ENCODE measurements at regions not wholly inside any gene's neighbourhood (a gene's known extent, or its start where the extent isn't known, plus 50 kb on each side); places are given as distances from the start of the nearest gene placed in this dataset.

DNA sequence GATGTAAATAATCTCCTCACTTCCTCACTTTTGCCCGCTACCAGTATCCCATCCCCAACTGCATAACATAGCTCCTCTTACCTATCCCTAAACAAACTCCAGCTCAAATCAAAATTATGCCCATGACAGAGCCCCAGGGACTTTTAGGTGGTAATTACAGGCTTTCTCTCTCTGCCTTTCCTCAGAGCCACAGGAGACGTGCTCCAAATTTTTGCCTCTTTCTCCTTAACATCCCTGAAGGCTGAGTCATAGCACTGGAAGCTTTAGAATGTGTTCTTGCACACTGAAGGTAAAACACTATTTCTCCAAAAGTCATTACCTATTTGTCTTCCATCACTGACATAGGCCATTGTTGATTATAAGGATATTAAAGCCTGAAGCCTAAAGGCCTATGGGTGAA, 263.5 kb upstream of the PLD5 start:
- DNase-seq (ENCODE audit: low spot score in 2 of 2, unreplicated experiment in 2 of 2): no peak

DNA sequence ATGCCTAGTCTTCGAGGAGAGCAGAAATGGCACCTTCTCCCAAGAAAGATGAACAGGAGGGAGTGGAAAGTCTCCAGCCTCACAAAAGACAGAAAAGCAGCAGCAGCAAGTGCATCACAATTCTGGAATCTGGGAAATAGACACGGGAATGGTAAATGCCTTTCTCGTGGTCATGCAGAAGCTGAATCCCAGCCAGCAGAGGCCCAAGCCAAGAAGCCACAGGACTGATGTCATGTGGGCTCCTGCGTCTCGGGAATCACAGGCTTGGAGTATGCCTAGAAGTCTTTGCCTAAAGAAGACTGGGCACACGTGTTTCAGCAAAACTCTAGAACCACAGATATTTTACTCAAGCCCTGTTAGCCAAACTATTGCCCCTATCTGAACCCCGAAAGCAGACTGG, 260.3 kb upstream of the PLD5 start:
- Mint-ChIP-seq H3K27me3 (ENCODE audit: low read depth) (no peaks in the 10 kb centered on the region), H3K36me3 (no peaks in the 10 kb centered on the region), H3K9me3 (no peaks in the 10 kb centered on the region), H3K4me3 (no peak overlapping the region), H3K4me1 (peaks cover 21% of the 10 kb centered on the region), H3K27ac (no peak overlapping the region)
- TF ChIP-seq, protein P1, sequence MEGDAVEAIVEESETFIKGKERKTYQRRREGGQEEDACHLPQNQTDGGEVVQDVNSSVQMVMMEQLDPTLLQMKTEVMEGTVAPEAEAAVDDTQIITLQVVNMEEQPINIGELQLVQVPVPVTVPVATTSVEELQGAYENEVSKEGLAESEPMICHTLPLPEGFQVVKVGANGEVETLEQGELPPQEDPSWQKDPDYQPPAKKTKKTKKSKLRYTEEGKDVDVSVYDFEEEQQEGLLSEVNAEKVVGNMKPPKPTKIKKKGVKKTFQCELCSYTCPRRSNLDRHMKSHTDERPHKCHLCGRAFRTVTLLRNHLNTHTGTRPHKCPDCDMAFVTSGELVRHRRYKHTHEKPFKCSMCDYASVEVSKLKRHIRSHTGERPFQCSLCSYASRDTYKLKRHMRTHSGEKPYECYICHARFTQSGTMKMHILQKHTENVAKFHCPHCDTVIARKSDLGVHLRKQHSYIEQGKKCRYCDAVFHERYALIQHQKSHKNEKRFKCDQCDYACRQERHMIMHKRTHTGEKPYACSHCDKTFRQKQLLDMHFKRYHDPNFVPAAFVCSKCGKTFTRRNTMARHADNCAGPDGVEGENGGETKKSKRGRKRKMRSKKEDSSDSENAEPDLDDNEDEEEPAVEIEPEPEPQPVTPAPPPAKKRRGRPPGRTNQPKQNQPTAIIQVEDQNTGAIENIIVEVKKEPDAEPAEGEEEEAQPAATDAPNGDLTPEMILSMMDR (IDR thresholded peaks at IDR 0.05; ENCODE audit: unreplicated experiment): no peak
- DNase-seq (ENCODE audit: low spot score in 2 of 2, unreplicated experiment in 2 of 2): no peak

More for the DNA sequence above, 263.5 kb upstream of the PLD5 start:
- Mint-ChIP-seq H3K4me3 (no peak overlapping the region), H3K4me1 (peaks cover 21% of the 10 kb centered on the region), H3K36me3 (peaks cover 3% of the 10 kb centered on the region), H3K27ac (peak overlapping the region; percentile 77), H3K9me3 (peaks cover 11% of the 10 kb centered on the region), H3K27me3 (ENCODE audit: low read depth) (no peaks in the 10 kb centered on the region)
- TF ChIP-seq, protein P1 (IDR thresholded peaks at IDR 0.05; ENCODE audit: unreplicated experiment): no peak

DNA sequence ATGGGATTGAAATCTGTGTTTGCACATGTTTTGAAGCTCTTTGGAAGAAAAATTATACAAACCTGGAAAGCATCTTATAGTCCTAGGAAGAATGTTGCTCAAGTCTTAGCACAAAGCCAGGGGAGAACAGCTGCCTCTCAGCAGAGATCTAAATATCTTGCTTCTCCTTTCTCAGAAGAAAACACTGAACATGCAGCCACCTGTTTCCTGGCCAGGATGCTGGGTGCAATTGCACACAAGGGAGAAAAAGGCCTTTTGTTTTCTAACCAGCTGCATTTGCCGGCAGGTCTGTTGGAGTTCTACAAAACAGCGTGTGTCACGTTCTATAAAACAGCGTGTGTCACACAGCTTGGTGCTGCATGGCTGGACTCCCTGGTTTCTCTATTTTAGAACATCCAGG, 259.6 kb upstream of the PLD5 start:
- no peaks in the 10 kb centered on the region for H3K27me3 Mint-ChIP-seq (ENCODE audit: low read depth)
- H3K27ac Mint-ChIP-seq: no peak overlapping the region
- no peaks in the 10 kb centered on the region for H3K9me3 Mint-ChIP-seq
- H3K36me3 Mint-ChIP-seq: no peaks in the 10 kb centered on the region
- no peak overlapping the region for H3K4me3 Mint-ChIP-seq
- TF ChIP-seq, protein P1 (IDR thresholded peaks at IDR 0.05; ENCODE audit: unreplicated experiment): no peak
- no peak for DNase-seq (ENCODE audit: low spot score in 2 of 2, unreplicated experiment in 2 of 2)
- H3K4me1 Mint-ChIP-seq: peaks cover 17% of the 10 kb centered on the region

DNA sequence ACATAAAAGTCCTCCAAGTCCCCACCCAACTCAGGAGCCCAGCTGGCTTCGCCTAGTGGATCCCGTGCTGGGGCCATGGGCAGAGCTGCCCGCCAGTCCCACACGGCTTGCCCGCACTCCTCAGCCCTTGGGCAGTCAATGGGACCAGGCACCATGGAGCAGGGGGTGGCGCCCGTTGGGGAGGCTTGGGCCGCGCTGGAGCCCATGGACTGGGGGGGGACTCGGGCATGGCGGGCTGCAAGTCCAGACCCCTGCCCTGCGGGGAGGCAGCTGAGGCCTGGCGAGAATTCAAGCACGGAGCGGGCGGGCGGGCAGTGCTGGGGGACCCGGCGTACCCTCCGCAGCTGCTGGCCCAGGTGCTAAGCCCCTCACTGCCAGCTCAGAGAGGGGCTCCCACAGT, 249.8 kb upstream of the PLD5 start:
- Mint-ChIP-seq H3K9me3 (peaks cover 4% of the 10 kb centered on the region), H3K27ac (no peak overlapping the region)

GRCh38 chr1:242770366-242770765, 245.9 kb upstream of the PLD5 start:
- Mint-ChIP-seq H3K9me3 (peaks cover 19% of the 10 kb centered on the region), H3K27ac (no peak overlapping the region), H3K36me3 (no peaks in the 10 kb centered on the region), H3K4me3 (no peak overlapping the region), H3K4me1 (no peaks in the 10 kb centered on the region), H3K27me3 (ENCODE audit: low read depth) (no peaks in the 10 kb centered on the region)
- TF ChIP-seq, protein P1 (IDR thresholded peaks at IDR 0.05; ENCODE audit: unreplicated experiment): no peak
- no peak for DNase-seq (ENCODE audit: low spot score in 2 of 2, unreplicated experiment in 2 of 2)

More for the DNA sequence above, 249.8 kb upstream of the PLD5 start:
- Mint-ChIP-seq H3K27me3 (ENCODE audit: low read depth) (no peaks in the 10 kb centered on the region), H3K36me3 (no peaks in the 10 kb centered on the region), H3K4me1 (no peaks in the 10 kb centered on the region), H3K4me3 (no peak overlapping the region)
- DNase-seq (ENCODE audit: low spot score in 2 of 2, unreplicated experiment in 2 of 2): no peak
- TF ChIP-seq, protein P1 (IDR thresholded peaks at IDR 0.05; ENCODE audit: unreplicated experiment): no peak

DNA sequence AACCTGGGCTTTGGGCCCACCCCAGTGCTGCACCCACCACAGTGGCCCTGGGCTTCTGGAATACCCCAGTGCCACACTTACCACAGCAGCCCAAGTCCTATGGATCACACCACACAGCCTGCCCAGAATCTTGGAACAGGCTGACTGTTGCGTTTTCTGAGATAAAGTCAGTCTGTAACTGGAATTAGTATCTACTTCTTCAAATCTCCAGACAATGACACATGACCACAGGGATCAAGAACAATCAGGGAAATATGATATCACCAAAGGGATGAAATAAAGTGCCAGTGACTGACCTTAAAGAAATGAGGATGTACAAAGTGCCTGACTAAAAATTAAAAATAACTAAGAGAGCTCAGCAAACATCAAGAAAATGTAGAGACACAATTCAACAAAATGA, 239.7 kb upstream of the PLD5 start:
- Mint-ChIP-seq H3K4me3 (no peak overlapping the region), H3K36me3 (no peaks in the 10 kb centered on the region), H3K27me3 (ENCODE audit: low read depth) (no peaks in the 10 kb centered on the region), H3K4me1 (no peaks in the 10 kb centered on the region), H3K27ac (no peak overlapping the region), H3K9me3 (peaks cover 26% of the 10 kb centered on the region)
- DNase-seq (ENCODE audit: low spot score in 2 of 2, unreplicated experiment in 2 of 2): no peak
- TF ChIP-seq, protein P1 (IDR thresholded peaks at IDR 0.05; ENCODE audit: unreplicated experiment): no peak
